Vagina (tissue), 2 donors: ENCODE measurements at regions not wholly inside any gene's neighbourhood (a gene's known extent, or its start where the extent isn't known, plus 50 kb on each side); places are given as distances from the start of the nearest gene placed in this dataset.
A peak's percentile ranks its signal among the peaks of the same experiment; 100 is the strongest.

Source experiments
- POLR2A ChIP-seq, 2 donors: fragments of 450-650 bp; IDR thresholded peaks; one replicate each; pipeline ENCODE4 v1.6.1; 2017; ENCODE audit warnings: antibody characterized with exemption in 2 of 2, mild to moderate bottlenecking in 2 of 2, moderate library complexity in 2 of 2
- TF ChIP-seq, protein P1 (sequence below), 3 experiments: fragments of 450-650 bp in 2 of 3; fragments of 200-600 bp in 1 of 3; sonication (generic) in 1 of 3; IDR thresholded peaks; one replicate each; pipeline ENCODE4 v1.5.1; 2017 to 2019; ENCODE audit warnings: antibody characterized with exemption in 3 of 3, mild to moderate bottlenecking in 2 of 3, moderate library complexity in 2 of 3

DNA sequence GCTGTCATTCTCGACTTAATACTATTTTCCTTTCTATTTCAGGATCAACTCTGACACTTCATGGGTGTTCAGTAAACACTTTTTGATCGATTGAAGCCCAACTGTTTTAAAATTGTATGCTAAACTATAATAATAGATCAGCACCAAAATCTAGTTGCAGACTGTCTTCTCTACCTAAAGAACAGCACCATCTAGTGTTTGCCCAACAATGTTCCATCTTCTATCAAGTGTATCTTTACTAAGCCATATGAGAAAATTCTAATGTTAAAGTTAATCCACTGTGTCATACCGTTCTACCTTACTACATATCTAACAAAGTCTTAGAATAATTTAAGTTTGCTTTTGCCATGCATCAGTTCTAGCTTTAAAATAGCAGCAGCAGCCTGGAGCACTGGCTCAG is 113.0 kb upstream of the PRDX4 start:
- TF ChIP-seq POLR2A (IDR thresholded peaks at IDR 0.05): no peak
- TF ChIP-seq, protein P1, sequence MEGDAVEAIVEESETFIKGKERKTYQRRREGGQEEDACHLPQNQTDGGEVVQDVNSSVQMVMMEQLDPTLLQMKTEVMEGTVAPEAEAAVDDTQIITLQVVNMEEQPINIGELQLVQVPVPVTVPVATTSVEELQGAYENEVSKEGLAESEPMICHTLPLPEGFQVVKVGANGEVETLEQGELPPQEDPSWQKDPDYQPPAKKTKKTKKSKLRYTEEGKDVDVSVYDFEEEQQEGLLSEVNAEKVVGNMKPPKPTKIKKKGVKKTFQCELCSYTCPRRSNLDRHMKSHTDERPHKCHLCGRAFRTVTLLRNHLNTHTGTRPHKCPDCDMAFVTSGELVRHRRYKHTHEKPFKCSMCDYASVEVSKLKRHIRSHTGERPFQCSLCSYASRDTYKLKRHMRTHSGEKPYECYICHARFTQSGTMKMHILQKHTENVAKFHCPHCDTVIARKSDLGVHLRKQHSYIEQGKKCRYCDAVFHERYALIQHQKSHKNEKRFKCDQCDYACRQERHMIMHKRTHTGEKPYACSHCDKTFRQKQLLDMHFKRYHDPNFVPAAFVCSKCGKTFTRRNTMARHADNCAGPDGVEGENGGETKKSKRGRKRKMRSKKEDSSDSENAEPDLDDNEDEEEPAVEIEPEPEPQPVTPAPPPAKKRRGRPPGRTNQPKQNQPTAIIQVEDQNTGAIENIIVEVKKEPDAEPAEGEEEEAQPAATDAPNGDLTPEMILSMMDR (IDR thresholded peaks at IDR 0.05): peak in 1 of 3 experiments; percentile 22
